PC-9 (cell line): ENCODE measurements at regions not wholly inside any gene's neighbourhood (a gene's known extent, or its start where the extent isn't known, plus 50 kb on each side); places are given as distances from the start of the nearest gene placed in this dataset.

Source experiments
- BruUV-seq: library from RNA; stranded (reverse); fragments of 400-500 nt; replicated peaks from 2 replicates; lab custom pipeline; 2021; lab: Mats Ljungman, UMichigan
- CTCF ChIA-PET: fragments of 300-600 bp; sonication (Branson Sonifier 250); formaldehyde crosslinking; loops from one replicate; lab custom pipeline; 2022; ENCODE audit warnings: antibody characterized with exemption; lab: Charles Lee
- POLR2A ChIA-PET: fragments of 300-600 bp; sonication (Branson Sonifier 250); formaldehyde crosslinking; loops from one replicate; lab custom pipeline; 2022; ENCODE audit warnings: antibody characterized with exemption; ENCODE audit not compliant: unreplicated experiment; lab: Charles Lee
- DNase-seq, 2 experiments: peaks; one replicate each; pipeline versions ENCODE4 v3.0.0 to v3.0.0-alpha.2; 2015 to 2022; ENCODE audit warnings: mixed read lengths in 1 of 2
- H2AFZ ChIP-seq: fragments of 200-600 bp; sonication (generic); 2 replicates; pipeline ENCODE4 v1.8.1; 2017; ENCODE audit warnings: antibody characterized with exemption
- H3F3A ChIP-seq: fragments of 200-600 bp; sonication (generic); 2 replicates; pipeline ENCODE4 v1.8.1; 2017; ENCODE audit warnings: antibody characterized with exemption, mild to moderate bottlenecking, low read depth; ENCODE audit not compliant: insufficient read depth
- H3K27ac ChIP-seq: fragments of 200-600 bp; sonication (generic); 2 replicates; pipeline ENCODE4 v1.6.1; 2016; ENCODE audit warnings: mixed run types
- H3K27me3 ChIP-seq: fragments of 200-600 bp; sonication (generic); 2 replicates; pipeline ENCODE4 v1.6.1; 2016; ENCODE audit warnings: low read depth, mixed run types; ENCODE audit not compliant: insufficient read depth
- H3K36me3 ChIP-seq: fragments of 200-600 bp; sonication (generic); 2 replicates; pipeline ENCODE4 v1.6.1; 2016; ENCODE audit warnings: low read depth, mixed run types
- H3K4me1 ChIP-seq: fragments of 200-600 bp; sonication (generic); replicated peaks from 2 replicates; pipeline ENCODE4 v1.6.1; 2016; ENCODE audit warnings: mixed run types; ENCODE audit not compliant: insufficient read depth
- H3K4me2 ChIP-seq: fragments of 200-600 bp; sonication (generic); 2 replicates; pipeline ENCODE4 v1.6.1; 2017; ENCODE audit warnings: mixed run types
- H3K4me3 ChIP-seq: fragments of 200-600 bp; sonication (generic); 2 replicates; pipeline ENCODE4 v1.6.1; 2016; ENCODE audit warnings: mixed run types
- H3K79me2 ChIP-seq: fragments of 200-600 bp; sonication (generic); 2 replicates; pipeline ENCODE4 v1.6.1; 2017; ENCODE audit warnings: low read depth, mixed run types
- H3K9me2 ChIP-seq: fragments of 200-600 bp; sonication (generic); 2 replicates; pipeline ENCODE4 v1.8.1; 2017; ENCODE audit warnings: mild to moderate bottlenecking; ENCODE audit not compliant: insufficient read depth
- H3K9me3 ChIP-seq: fragments of 200-600 bp; sonication (generic); 2 replicates; pipeline ENCODE4 v1.8.1; 2016; ENCODE audit warnings: low read depth; ENCODE audit not compliant: insufficient read depth
- H4K20me1 ChIP-seq: fragments of 200-600 bp; sonication (generic); 2 replicates; pipeline ENCODE4 v1.8.1; 2017; ENCODE audit not compliant: insufficient read depth
- CTCF ChIP-seq: fragments of 200-600 bp; sonication (generic); conservative IDR thresholded peaks from 2 replicates; pipeline ENCODE4 v1.6.1; 2017; ENCODE audit warnings: mixed run types, antibody characterized with exemption, mild to moderate bottlenecking, moderate library complexity
- EZH2 ChIP-seq: fragments of 200-600 bp; sonication (generic); IDR thresholded peaks from 2 replicates; pipeline ENCODE4 v1.8.0; 2017; ENCODE audit warnings: antibody characterized with exemption, low read depth
- intact Hi-C: fragments of 100-400 bp; cut with micrococcal nuclease; formaldehyde crosslinking; loops from one replicate; pipeline ENCODE4 v1.10.0; 2022; ENCODE audit not compliant: unreplicated experiment

- no peak overlapping the region for H3K27ac ChIP-seq
- 0 out of 2 replicates have a peak, but pooled peaks cover 3% of the 10 kb centered on the region for H3K9me3 ChIP-seq
- no peak for TF ChIP-seq CTCF
- no peak for TF ChIP-seq EZH2
- H3K79me2 ChIP-seq = no peaks in the 10 kb centered on the region
- CTCF ChIA-PET = interaction anchor here (0.6 kb wide), 2 partner anchors 17 to 616 kb away, joined by 3 to 4 read pairs; no protein-coding TSS in a partner anchor
- no peaks in the 10 kb centered on the region for H3K9me2 ChIP-seq
- DNase-seq = no peak
- H3K4me1 ChIP-seq = no peaks in the 10 kb centered on the region
- 0 out of 2 replicates have a peak, but pooled peaks cover 4% of the 10 kb centered on the region for H3K27me3 ChIP-seq
- no peaks in the 10 kb centered on the region for H3K36me3 ChIP-seq
- BruUV-seq = no TSS peak
- no peak overlapping the region for H2AFZ ChIP-seq
- intact Hi-C loops = no loop called here
- H3K4me3 ChIP-seq = no peak overlapping the region
- no peaks in the 10 kb centered on the region for H3F3A ChIP-seq
- no peak overlapping the region for H3K4me2 ChIP-seq
- no peaks in the 10 kb centered on the region for H4K20me1 ChIP-seq
- POLR2A ChIA-PET = interaction anchor here (0.6 kb wide), 1 partner anchor 1587 kb away, joined by 5 read pairs; no protein-coding TSS in a partner anchor
Observed at GRCh38 chr11:119560961-119561360, 138.0 kb upstream of the THY1 start.

DNA sequence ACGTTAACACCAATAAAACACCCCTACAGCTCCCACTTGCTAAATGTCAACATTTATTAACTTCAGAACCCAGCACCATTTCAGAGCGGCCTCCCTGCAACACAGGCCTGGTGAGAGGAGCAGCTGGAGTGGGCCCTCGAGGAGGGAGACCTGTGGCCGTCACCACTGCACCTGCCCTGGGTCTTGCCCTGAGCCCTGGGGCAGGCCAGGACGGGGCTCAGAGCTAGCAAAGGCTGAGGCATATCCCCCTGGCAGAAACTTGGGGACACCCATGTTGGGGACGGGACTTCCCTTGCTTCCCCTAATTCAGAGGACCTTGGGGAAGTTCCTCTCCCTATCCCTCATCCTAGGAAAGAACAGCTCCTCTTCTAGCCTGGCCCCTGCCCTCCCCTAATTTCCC lies 137.3 kb upstream of the THY1 start:
- Histone ChIP-seq H3F3A (no peaks in the 10 kb centered on the region), H2AFZ (no peak overlapping the region), H3K9me2 (no peaks in the 10 kb centered on the region), H3K27ac (no peak overlapping the region), H3K4me2 (no peak overlapping the region), H3K79me2 (no peaks in the 10 kb centered on the region), H4K20me1 (no peaks in the 10 kb centered on the region), H3K4me1 (no peaks in the 10 kb centered on the region), H3K27me3 (0 out of 2 replicates have a peak, but pooled peaks cover 4% of the 10 kb centered on the region), H3K36me3 (no peaks in the 10 kb centered on the region), H3K4me3 (no peak overlapping the region), H3K9me3 (0 out of 2 replicates have a peak, but pooled peaks cover 3% of the 10 kb centered on the region)
- no peak for TF ChIP-seq CTCF
- TF ChIP-seq EZH2 = no peak
- intact Hi-C loops = no loop called here
- POLR2A ChIA-PET = no interaction called here
- CTCF ChIA-PET = no interaction called here
- no TSS peak for BruUV-seq
- DNase-seq = no peak

- CTCF ChIA-PET = no interaction called here
- no peak for DNase-seq
- no peaks in the 10 kb centered on the region for H4K20me1 ChIP-seq
- H3K27ac ChIP-seq = no peak overlapping the region
- H3K4me2 ChIP-seq = no peak overlapping the region
- H3K79me2 ChIP-seq = no peaks in the 10 kb centered on the region
- H3K4me1 ChIP-seq = 0 out of 2 replicates have a peak, but pooled peaks cover 6% of the 10 kb centered on the region
- intact Hi-C loops = no loop called here
- BruUV-seq = no TSS peak
- peaks cover 7% of the 10 kb centered on the region; the same call in 1 of the 2 replicates for H3K9me3 ChIP-seq
- TF ChIP-seq EZH2 (no peak), CTCF (no peak)
- H2AFZ ChIP-seq = no peak overlapping the region
- H3F3A ChIP-seq = no peaks in the 10 kb centered on the region
- POLR2A ChIA-PET = no interaction called here
- H3K27me3 ChIP-seq = no peaks in the 10 kb centered on the region
- H3K9me2 ChIP-seq = no peaks in the 10 kb centered on the region
- H3K4me3 ChIP-seq = no peak overlapping the region
- H3K36me3 ChIP-seq = no peaks in the 10 kb centered on the region
Observed at GRCh38 chr11:119552106-119552485, 129.1 kb upstream of the THY1 start.
